HepG2 (cell line): ENCODE measurements at regions not wholly inside any gene's neighbourhood (a gene's known extent, or its start where the extent isn't known, plus 50 kb on each side); places are given as distances from the start of the nearest gene placed in this dataset.

ENCODE experiments used
- FOXM1 ChIP-seq: sonication (generic); formaldehyde crosslinking; IDR thresholded peaks from 2 replicates; pipeline ENCODE4 v1.5.0; 2020; ENCODE audit warnings: missing genetic modification reagents
- IKZF4 ChIP-seq: sonication (generic); formaldehyde crosslinking; IDR thresholded peaks from 2 replicates; pipeline ENCODE4 v1.5.1; 2020; ENCODE audit warnings: borderline replicate concordance, mild to moderate bottlenecking, low read depth, missing genetic modification reagents; ENCODE audit errors: not compliant biosample characterization
- REXO4 ChIP-seq: sonication (generic); formaldehyde crosslinking; IDR thresholded peaks from 2 replicates; pipeline ENCODE4 v1.8.0; 2022; ENCODE audit warnings: missing genetic modification reagents, mild to moderate bottlenecking, borderline replicate concordance
- SIN3B ChIP-seq: fragments of 150-350 bp; IDR thresholded peaks from 2 replicates; pipeline ENCODE4 v1.6.1; 2014; ENCODE audit warnings: low read length
- SP5 ChIP-seq: IDR thresholded peaks from 2 replicates; pipeline ENCODE4 v1.6.1; 2016; ENCODE audit warnings: low read depth, borderline replicate concordance
- TAF15 ChIP-seq: fragments of 200-400 bp; formaldehyde crosslinking; IDR thresholded peaks from one replicate; pipeline ENCODE4 v1.6.1; 2018; ENCODE audit warnings: mild to moderate bottlenecking, low read depth, low read length; ENCODE audit not compliant: poor library complexity, severe bottlenecking
- TCF7 ChIP-seq: sonication (generic); IDR thresholded peaks from 2 replicates; pipeline ENCODE4 v1.6.1; 2016; ENCODE audit warnings: antibody characterized with exemption, low read depth
- ZIK1 ChIP-seq: sonication (generic); formaldehyde crosslinking; IDR thresholded peaks from 2 replicates; pipeline ENCODE4 v1.5.0; 2020; ENCODE audit warnings: mild to moderate bottlenecking, low read depth, missing genetic modification reagents, borderline replicate concordance
- ZNF432 ChIP-seq: sonication (generic); formaldehyde crosslinking; IDR thresholded peaks from 2 replicates; pipeline ENCODE4 v1.5.0; 2020; ENCODE audit warnings: missing genetic modification reagents, mild to moderate bottlenecking, borderline replicate concordance
- ZNF557 ChIP-seq: sonication (generic); formaldehyde crosslinking; IDR thresholded peaks from 2 replicates; pipeline ENCODE4 v1.4.0; 2020; ENCODE audit warnings: missing genetic modification reagents
- ZNF558 ChIP-seq: sonication (generic); formaldehyde crosslinking; IDR thresholded peaks from 2 replicates; pipeline ENCODE4 v1.9.0; 2022; ENCODE audit warnings: mild to moderate bottlenecking, missing genetic modification reagents, borderline replicate concordance
- ZNF841 ChIP-seq: sonication (generic); formaldehyde crosslinking; IDR thresholded peaks from 2 replicates; pipeline ENCODE4 v1.8.1; 2023; ENCODE audit warnings: missing genetic modification reagents, borderline replicate concordance
- TF ChIP-seq, protein P1 (sequence below): sonication (generic); formaldehyde crosslinking; IDR thresholded peaks from 2 replicates; pipeline ENCODE4 v1.5.0; 2020; ENCODE audit warnings: mild to moderate bottlenecking, missing genetic modification reagents, moderate library complexity
- TF ChIP-seq, protein P2 (sequence below): sonication (generic); formaldehyde crosslinking; IDR thresholded peaks from 2 replicates; pipeline ENCODE4 v1.8.0; 2022; ENCODE audit warnings: mild to moderate bottlenecking, missing genetic modification reagents, moderate library complexity
- TF ChIP-seq, protein P3 (sequence below): sonication (generic); formaldehyde crosslinking; IDR thresholded peaks from 2 replicates; pipeline ENCODE4 v1.5.1; 2020; ENCODE audit warnings: missing genetic modification reagents, mild to moderate bottlenecking, borderline replicate concordance
- TF ChIP-seq, protein P4 (sequence below): sonication (generic); formaldehyde crosslinking; IDR thresholded peaks from 2 replicates; pipeline ENCODE4 v1.8.0; 2022; ENCODE audit warnings: missing genetic modification reagents, mild to moderate bottlenecking, borderline replicate concordance
- TF ChIP-seq, protein P5 (sequence below): sonication (generic); formaldehyde crosslinking; IDR thresholded peaks from 2 replicates; pipeline ENCODE4 v1.4.0; 2020; ENCODE audit warnings: mild to moderate bottlenecking, missing genetic modification reagents

DNA sequence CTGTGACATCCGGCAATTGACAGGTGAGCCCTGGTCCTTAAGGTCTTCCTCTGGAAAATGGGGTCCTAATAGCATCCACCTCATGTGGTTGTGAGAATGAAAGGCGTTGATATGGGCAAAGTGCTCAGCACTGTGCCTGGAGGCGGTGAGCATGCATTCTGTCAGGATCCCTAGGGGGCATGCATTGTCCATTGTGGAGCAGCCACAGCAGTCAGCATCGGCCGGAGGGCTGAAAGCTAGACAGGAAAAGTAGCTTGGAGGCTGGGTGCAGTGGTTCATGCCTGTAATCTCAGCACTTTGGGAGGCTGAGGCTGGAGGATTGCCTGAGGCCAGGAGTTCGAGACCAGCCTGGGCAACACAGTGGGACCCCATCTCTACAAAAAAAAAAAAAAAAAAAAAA is 122.2 kb downstream of the LHX2 start (continued):
- TF ChIP-seq, protein P1, sequence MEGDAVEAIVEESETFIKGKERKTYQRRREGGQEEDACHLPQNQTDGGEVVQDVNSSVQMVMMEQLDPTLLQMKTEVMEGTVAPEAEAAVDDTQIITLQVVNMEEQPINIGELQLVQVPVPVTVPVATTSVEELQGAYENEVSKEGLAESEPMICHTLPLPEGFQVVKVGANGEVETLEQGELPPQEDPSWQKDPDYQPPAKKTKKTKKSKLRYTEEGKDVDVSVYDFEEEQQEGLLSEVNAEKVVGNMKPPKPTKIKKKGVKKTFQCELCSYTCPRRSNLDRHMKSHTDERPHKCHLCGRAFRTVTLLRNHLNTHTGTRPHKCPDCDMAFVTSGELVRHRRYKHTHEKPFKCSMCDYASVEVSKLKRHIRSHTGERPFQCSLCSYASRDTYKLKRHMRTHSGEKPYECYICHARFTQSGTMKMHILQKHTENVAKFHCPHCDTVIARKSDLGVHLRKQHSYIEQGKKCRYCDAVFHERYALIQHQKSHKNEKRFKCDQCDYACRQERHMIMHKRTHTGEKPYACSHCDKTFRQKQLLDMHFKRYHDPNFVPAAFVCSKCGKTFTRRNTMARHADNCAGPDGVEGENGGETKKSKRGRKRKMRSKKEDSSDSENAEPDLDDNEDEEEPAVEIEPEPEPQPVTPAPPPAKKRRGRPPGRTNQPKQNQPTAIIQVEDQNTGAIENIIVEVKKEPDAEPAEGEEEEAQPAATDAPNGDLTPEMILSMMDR: peak; percentile 95
- TF ChIP-seq, protein P2, sequence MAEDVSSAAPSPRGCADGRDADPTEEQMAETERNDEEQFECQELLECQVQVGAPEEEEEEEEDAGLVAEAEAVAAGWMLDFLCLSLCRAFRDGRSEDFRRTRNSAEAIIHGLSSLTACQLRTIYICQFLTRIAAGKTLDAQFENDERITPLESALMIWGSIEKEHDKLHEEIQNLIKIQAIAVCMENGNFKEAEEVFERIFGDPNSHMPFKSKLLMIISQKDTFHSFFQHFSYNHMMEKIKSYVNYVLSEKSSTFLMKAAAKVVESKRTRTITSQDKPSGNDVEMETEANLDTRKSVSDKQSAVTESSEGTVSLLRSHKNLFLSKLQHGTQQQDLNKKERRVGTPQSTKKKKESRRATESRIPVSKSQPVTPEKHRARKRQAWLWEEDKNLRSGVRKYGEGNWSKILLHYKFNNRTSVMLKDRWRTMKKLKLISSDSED (CRISPR knock-in tag): no peak
- TF ChIP-seq, protein P3, sequence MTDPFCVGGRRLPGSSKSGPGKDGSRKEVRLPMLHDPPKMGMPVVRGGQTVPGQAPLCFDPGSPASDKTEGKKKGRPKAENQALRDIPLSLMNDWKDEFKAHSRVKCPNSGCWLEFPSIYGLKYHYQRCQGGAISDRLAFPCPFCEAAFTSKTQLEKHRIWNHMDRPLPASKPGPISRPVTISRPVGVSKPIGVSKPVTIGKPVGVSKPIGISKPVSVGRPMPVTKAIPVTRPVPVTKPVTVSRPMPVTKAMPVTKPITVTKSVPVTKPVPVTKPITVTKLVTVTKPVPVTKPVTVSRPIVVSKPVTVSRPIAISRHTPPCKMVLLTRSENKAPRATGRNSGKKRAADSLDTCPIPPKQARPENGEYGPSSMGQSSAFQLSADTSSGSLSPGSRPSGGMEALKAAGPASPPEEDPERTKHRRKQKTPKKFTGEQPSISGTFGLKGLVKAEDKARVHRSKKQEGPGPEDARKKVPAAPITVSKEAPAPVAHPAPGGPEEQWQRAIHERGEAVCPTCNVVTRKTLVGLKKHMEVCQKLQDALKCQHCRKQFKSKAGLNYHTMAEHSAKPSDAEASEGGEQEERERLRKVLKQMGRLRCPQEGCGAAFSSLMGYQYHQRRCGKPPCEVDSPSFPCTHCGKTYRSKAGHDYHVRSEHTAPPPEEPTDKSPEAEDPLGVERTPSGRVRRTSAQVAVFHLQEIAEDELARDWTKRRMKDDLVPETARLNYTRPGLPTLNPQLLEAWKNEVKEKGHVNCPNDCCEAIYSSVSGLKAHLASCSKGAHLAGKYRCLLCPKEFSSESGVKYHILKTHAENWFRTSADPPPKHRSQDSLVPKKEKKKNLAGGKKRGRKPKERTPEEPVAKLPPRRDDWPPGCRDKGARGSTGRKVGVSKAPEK (CRISPR knock-in tag): no peak
- TF ChIP-seq ZNF558 (CRISPR knock-in tag) (no peak), ZNF841 (no peak), ZNF432 (CRISPR knock-in tag) (no peak), ZIK1 (CRISPR knock-in tag) (no peak), REXO4 (CRISPR knock-in tag) (no peak), ZNF557 (CRISPR knock-in tag) (no peak), TAF15 (no peak), TCF7 (no peak), FOXM1 (CRISPR knock-in tag) (no peak), SP5 (CRISPR knock-in tag) (no peak), IKZF4 (CRISPR knock-in tag) (no peak), SIN3B (no peak)
- TF ChIP-seq, protein P4, sequence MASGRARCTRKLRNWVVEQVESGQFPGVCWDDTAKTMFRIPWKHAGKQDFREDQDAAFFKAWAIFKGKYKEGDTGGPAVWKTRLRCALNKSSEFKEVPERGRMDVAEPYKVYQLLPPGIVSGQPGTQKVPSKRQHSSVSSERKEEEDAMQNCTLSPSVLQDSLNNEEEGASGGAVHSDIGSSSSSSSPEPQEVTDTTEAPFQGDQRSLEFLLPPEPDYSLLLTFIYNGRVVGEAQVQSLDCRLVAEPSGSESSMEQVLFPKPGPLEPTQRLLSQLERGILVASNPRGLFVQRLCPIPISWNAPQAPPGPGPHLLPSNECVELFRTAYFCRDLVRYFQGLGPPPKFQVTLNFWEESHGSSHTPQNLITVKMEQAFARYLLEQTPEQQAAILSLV (CRISPR knock-in tag): no peak
- TF ChIP-seq, protein P5, sequence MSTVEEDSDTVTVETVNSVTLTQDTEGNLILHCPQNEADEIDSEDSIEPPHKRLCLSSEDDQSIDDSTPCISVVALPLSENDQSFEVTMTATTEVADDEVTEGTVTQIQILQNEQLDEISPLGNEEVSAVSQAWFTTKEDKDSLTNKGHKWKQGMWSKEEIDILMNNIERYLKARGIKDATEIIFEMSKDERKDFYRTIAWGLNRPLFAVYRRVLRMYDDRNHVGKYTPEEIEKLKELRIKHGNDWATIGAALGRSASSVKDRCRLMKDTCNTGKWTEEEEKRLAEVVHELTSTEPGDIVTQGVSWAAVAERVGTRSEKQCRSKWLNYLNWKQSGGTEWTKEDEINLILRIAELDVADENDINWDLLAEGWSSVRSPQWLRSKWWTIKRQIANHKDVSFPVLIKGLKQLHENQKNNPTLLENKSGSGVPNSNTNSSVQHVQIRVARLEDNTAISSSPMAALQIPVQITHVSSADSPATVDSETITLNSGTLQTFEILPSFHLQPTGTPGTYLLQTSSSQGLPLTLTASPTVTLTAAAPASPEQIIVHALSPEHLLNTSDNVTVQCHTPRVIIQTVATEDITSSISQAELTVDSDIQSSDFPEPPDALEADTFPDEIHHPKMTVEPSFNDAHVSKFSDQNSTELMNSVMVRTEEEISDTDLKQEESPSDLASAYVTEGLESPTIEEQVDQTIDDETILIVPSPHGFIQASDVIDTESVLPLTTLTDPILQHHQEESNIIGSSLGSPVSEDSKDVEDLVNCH (CRISPR knock-in tag): no peak
